ENCODE measurements at regions not wholly inside any gene's neighbourhood (a gene's known extent, or its start where the extent isn't known, plus 50 kb on each side); places are given as distances from the start of the nearest gene placed in this dataset.
A peak's percentile ranks its signal among the peaks of the same experiment; 100 is the strongest.

- no peak for ATAC-seq
- intact Hi-C loops (cut with micrococcal nuclease) = no loop called here
Observed at GRCh38 chr10:117666965-117667364, 124.4 kb downstream of the EMX2 start.

GRCh38 chr10:117667831-117668230 lies 125.3 kb downstream of the EMX2 start:
- ATAC-seq (no peak), DNase-seq (no peak)
- intact Hi-C loops (cut with micrococcal nuclease) = no loop called here

More at GRCh38 chr10:117666965-117667364, 124.4 kb downstream of the EMX2 start:
- no peak for DNase-seq

- DNase-seq = no peak
- no peak for ATAC-seq
- intact Hi-C loops (cut with micrococcal nuclease) = no loop called here
Observed at GRCh38 chr10:117668327-117669008, 125.9 kb downstream of the EMX2 start.

GRCh38 chr10:117669122-117669521 lies 126.6 kb downstream of the EMX2 start:
- ATAC-seq (no peak), DNase-seq (no peak)
- intact Hi-C loops (cut with micrococcal nuclease) = no loop called here

GRCh38 chr10:117670116-117670904 lies 127.8 kb downstream of the EMX2 start:
- ATAC-seq (no peak), DNase-seq (no peak)
- intact Hi-C loops (cut with micrococcal nuclease) = no loop called here

- no peak for DNase-seq
Observed at GRCh38 chr10:117673230-117674010, 130.9 kb downstream of the EMX2 start.

GRCh38 chr10:117674201-117674600 lies 131.7 kb downstream of the EMX2 start:
- intact Hi-C loops (cut with micrococcal nuclease) = no loop called here
- ATAC-seq (no peak), DNase-seq (no peak)

More at GRCh38 chr10:117673230-117674010, 130.9 kb downstream of the EMX2 start:
- intact Hi-C loops (cut with micrococcal nuclease) = no loop called here
- no peak for ATAC-seq

- no peak for ATAC-seq
- no peak for DNase-seq
- intact Hi-C loops (cut with micrococcal nuclease) = no loop called here
Observed at GRCh38 chr10:117674646-117675045, 132.1 kb downstream of the EMX2 start.

- ATAC-seq (no peak), DNase-seq (no peak)
- intact Hi-C loops (cut with micrococcal nuclease) = no loop called here
Observed at GRCh38 chr10:117675514-117676055, 133.0 kb downstream of the EMX2 start.

- ATAC-seq (no peak), DNase-seq (no peak)
- intact Hi-C loops (cut with micrococcal nuclease) = no loop called here
Observed at GRCh38 chr10:117677239-117677638, 134.7 kb downstream of the EMX2 start.

GRCh38 chr10:117677890-117678500 lies 135.4 kb downstream of the EMX2 start:
- DNase-seq = no peak
- intact Hi-C loops (cut with micrococcal nuclease) = no loop called here
- no peak for ATAC-seq

GRCh38 chr10:117680601-117681000 lies 138.1 kb downstream of the EMX2 start:
- intact Hi-C loops (cut with micrococcal nuclease) = no loop called here
- ATAC-seq (no peak), DNase-seq (no peak)

GRCh38 chr10:117681104-117681503 lies 138.6 kb downstream of the EMX2 start:
- DNase-seq = no peak
- intact Hi-C loops (cut with micrococcal nuclease) = no loop called here

GRCh38 chr10:117684046-117684610 lies 141.6 kb downstream of the EMX2 start:
- ATAC-seq (no peak), DNase-seq (no peak)
- intact Hi-C loops (cut with micrococcal nuclease) = no loop called here

More at GRCh38 chr10:117681104-117681503, 138.6 kb downstream of the EMX2 start:
- ATAC-seq = no peak

- peak; percentile 23 for ATAC-seq
- intact Hi-C loops (cut with micrococcal nuclease) = no loop called here
- peak; percentile 43 for DNase-seq
Observed at GRCh38 chr10:117684672-117685211, 142.2 kb downstream of the EMX2 start.

GRCh38 chr10:117685431-117685830 lies 142.9 kb downstream of the EMX2 start:
- intact Hi-C loops (cut with micrococcal nuclease) = no loop called here
- DNase-seq (no peak), ATAC-seq (no peak)

GRCh38 chr10:117686606-117687005 lies 144.1 kb downstream of the EMX2 start:
- no peak for DNase-seq
- no peak for ATAC-seq
- intact Hi-C loops (cut with micrococcal nuclease) = no loop called here

GRCh38 chr10:117688358-117688757 lies 145.8 kb downstream of the EMX2 start:
- intact Hi-C loops (cut with micrococcal nuclease) = no loop called here
- ATAC-seq = no peak
- DNase-seq = no peak

- intact Hi-C loops (cut with micrococcal nuclease) = no loop called here
- DNase-seq (no peak), ATAC-seq (no peak)
Observed at GRCh38 chr10:117689566-117689965, 147.0 kb downstream of the EMX2 start.

Data from left ventricle myocardium superior (tissue), 1 donor.